Right cardiac atrium (tissue), 5 donors: ENCODE measurements at regions not wholly inside any gene's neighbourhood (a gene's known extent, or its start where the extent isn't known, plus 50 kb on each side); places are given as distances from the start of the nearest gene placed in this dataset.
"Not testable (repeated sequence)": the region's sequence is repeated elsewhere in the genome, so short reads cannot be mapped to it uniquely, and the experiment has no call there.

Experiments used
- ATAC-seq, 2 donors: fragments of 200-7000 bp; cut with Tn5 transposase; one replicate each; pipeline versions ENCODE4 v1.8.0 to v1.9.1; 2020; ENCODE audit warnings: moderate library complexity in 2 of 2, mild to moderate bottlenecking in 1 of 2
- DNase-seq, 3 donors: peaks; one replicate each; pipeline ENCODE4 v3.0.0-alpha.2; 2020
- H3K27ac ChIP-seq: one replicate; pipeline ENCODE4 v1.5.1; 2013; ENCODE audit warnings: mild to moderate bottlenecking, low read length, control low read depth, moderate library complexity
- H3K27me3 ChIP-seq: one replicate; pipeline ENCODE4 v1.6.1; 2013; ENCODE audit not compliant: control insufficient read depth, insufficient read depth
- H3K4me1 ChIP-seq: one replicate; pipeline ENCODE4 v1.6.1; 2013; ENCODE audit warnings: low read length; ENCODE audit not compliant: control insufficient read depth, insufficient read depth
- H3K4me3 ChIP-seq: one replicate; pipeline ENCODE4 v1.5.1; 2013; ENCODE audit warnings: low read length, control low read depth
- H3K9me3 ChIP-seq: one replicate; pipeline ENCODE4 v1.6.1; 2013; ENCODE audit warnings: low read length; ENCODE audit not compliant: control insufficient read depth
- WGBS: extraction: QIAGEN DNeasy Blood & Tissue Kit; methylation state at CpG from one replicate; pipeline ENCODE4 v1.1.7; 2013; 5-methylcytosine and 5-hydroxymethylcytosine counted together
- intact Hi-C, 4 donors: fragments of 100-400 bp; cut with DNase I; formaldehyde crosslinking; loops; one replicate each; pipeline versions ENCODE4 v1.11.0 to v1.14.0; 2022 to 2023
- donor health status: healthy with polysubstance abuse.
- donor health status: DM: no; HTN: yes; CAD: no.
- donor health status: DM: no; HTN: no; CAD: no.
- donor health status: DM: no; HTN: yes; CAD: no; lungs with severe emphysema.
- donor health status: DM: yes; HTN: yes; CAD: no.

DNA sequence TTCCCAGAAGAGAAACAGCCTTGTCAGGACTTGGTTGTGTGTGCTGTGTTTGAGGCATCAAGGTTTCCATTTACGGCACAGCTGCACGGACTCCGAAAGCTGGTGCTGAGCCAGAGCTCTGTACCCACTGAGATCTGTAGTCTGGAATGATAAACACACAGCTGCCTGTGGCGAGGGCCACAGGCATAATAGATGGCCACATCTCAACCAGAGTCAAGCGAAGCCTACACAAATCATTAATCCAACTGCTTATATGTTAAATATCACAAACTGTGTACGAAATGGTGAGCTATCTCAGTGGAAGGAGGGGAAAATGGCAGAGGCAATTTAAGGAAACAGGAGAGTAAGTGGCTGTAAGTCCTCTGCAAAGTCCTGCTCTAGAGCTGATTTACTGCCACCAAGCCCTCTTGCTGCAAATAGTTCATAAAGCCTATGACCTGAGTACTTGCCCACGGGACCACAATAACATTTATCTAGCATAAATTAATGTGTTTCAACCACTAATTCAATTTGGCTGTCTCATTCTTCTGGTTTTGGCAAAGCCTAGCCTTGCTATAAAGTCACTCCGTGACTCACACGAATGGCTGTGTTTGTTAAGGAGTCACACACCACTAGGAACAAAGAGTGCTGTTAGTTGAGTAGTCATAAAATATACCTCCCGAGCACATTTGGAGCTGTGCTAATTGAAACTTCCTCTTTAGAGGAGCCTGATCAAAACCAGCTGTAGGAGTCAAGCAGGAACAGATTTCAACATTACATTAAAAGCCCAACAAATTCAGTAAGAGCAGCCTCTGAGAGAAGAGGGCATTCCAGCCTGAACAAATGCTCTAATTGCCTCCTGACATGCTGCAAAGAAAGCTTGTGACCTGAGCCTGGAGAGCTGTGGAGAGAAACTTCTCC is 738.6 kb upstream of the ZNF608 start:
- 29% methylated on average over 10 of the region's 10 CpGs for WGBS
- no peaks in the 10 kb centered on the region for H3K27me3 ChIP-seq
- peak; percentile 96 for ATAC-seq
- intact Hi-C loops = no loop called here
- H3K4me1 ChIP-seq = peaks cover 2% of the 10 kb centered on the region
- H3K9me3 ChIP-seq = no peaks in the 10 kb centered on the region
- peak; percentile 67 to 84 (median 76) for DNase-seq
- H3K27ac ChIP-seq = peak overlapping the region; percentile 73
- H3K4me3 ChIP-seq = no peak overlapping the region

DNA sequence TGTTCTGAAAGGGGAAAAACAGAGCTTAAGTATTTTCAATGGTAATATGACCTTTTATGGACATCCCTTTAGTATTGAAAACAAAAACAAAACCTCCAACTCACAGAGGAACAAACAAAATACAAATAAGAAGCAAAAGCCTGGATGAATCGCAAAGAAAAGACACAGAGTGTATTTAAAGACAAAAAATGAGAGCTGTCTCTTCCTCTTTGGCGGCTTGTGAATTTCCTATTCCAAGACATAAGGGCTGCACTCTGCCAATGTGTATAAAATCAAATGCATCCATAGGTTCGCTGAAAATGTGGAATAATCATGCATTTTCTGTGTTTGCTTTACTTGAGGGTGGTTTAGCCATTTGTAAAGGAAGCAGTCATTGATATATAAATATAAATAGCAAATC is 739.3 kb upstream of the ZNF608 start:
- WGBS = 69% methylated on average over 3 of the region's 3 CpGs
- Histone ChIP-seq H3K27me3 (no peaks in the 10 kb centered on the region), H3K27ac (no peak overlapping the region), H3K9me3 (no peaks in the 10 kb centered on the region), H3K4me3 (no peak overlapping the region), H3K4me1 (peaks cover 2% of the 10 kb centered on the region)
- intact Hi-C loops = no loop called here
- DNase-seq (no peak), ATAC-seq (no peak)

DNA sequence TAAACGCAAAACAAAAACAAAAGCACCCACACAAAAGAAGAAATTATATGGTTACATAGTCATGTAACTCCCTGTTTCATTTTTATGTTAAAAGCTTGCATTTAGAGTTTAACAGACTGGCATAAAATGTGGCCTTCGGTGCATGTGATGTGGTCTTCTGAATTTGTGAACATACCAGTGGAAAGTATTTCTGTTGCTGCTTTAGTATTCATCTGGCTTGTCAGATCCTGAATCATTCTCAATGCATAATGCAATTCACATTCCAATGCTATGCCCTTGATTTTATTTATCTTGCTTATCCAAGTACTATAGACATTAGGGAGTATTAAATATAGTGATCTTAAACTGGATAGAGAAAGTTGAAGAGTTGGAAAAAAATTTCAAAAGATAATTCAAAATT is 740.2 kb upstream of the ZNF608 start:
- ATAC-seq (no peak), DNase-seq (no peak)
- Histone ChIP-seq H3K4me1 (peaks cover 2% of the 10 kb centered on the region), H3K9me3 (no peaks in the 10 kb centered on the region), H3K27me3 (no peaks in the 10 kb centered on the region), H3K27ac (no peak overlapping the region), H3K4me3 (no peak overlapping the region)
- intact Hi-C loops = no loop called here
- 96% methylated on average over 2 of the region's 2 CpGs for whole genome bisulfite sequencing

- Histone ChIP-seq H3K27ac (no peak overlapping the region), H3K9me3 (no peaks in the 10 kb centered on the region), H3K4me1 (peaks cover 4% of the 10 kb centered on the region), H3K27me3 (no peaks in the 10 kb centered on the region), H3K4me3 (no peak overlapping the region)
- ATAC-seq (no peak), DNase-seq (no peak)
- intact Hi-C loops = no loop called here
- 74% methylated on average over 3 of the region's 3 CpGs for WGBS
Observed at GRCh38 chr5:125487231-125487630, 740.8 kb upstream of the ZNF608 start.

- H3K27me3 ChIP-seq, H3K4me3 ChIP-seq, DNase-seq, ATAC-seq, H3K4me1 ChIP-seq, H3K9me3 ChIP-seq, H3K27ac ChIP-seq, intact Hi-C loops: not testable (repeated sequence)
- WGBS = 88% methylated on average over 4 of the region's 4 CpGs
Observed at GRCh38 chr5:125487652-125488051, 741.2 kb upstream of the ZNF608 start.

DNA sequence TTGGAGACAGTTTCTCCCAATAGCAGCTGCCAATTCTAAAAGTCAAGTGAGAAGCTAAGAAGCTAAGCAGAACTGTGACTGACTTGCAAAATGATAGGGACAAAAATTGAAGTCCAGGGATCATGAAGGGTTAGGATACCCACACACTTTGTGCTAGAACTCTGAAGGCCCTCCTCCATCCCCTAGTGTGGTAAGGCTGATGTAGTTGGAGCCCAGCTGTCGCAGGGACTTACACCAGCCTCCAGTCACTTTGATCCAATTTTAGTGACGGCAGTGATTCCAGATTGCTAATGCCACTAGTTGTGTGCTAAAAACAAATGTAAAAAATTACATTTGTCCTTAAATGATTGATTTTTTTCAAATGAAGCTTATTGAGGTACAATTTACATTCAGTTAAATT is 742.7 kb upstream of the ZNF608 start:
- Histone ChIP-seq H3K27ac (no peak overlapping the region), H3K4me3 (no peak overlapping the region), H3K9me3 (no peaks in the 10 kb centered on the region), H3K27me3 (no peaks in the 10 kb centered on the region), H3K4me1 (peaks cover 2% of the 10 kb centered on the region)
- DNase-seq (no peak), ATAC-seq (no peak)
- 73% methylated on average over 2 of the region's 2 CpGs for WGBS
- intact Hi-C loops = no loop called here

DNA sequence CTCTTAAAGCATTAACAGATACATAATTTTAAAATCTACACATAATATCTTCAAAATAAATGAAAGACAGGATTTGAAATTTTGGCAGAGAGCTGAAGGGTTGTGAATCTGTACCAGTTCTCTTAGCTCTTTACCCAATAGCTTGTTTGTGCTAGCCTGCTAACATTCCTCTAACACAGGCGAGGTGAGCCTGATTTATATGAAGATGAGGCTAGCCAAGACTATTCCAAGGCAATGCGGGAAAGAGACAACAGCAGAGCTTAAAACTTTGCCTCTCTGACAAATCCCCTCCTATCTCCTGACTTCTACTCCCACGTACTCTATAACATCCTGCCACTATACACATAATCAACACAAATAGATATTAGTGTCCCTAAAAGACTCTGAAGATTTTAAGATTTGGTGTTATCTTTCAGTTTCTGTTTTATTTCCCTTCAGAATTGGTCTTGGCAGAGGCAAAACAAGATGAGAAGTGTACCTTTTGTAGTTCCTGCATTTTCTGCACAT is 745.6 kb upstream of the ZNF608 start:
- ATAC-seq (no peak), DNase-seq (no peak)
- H3K27me3 ChIP-seq = no peaks in the 10 kb centered on the region
- intact Hi-C loops = no loop called here
- H3K9me3 ChIP-seq = no peaks in the 10 kb centered on the region
- no peak overlapping the region for H3K27ac ChIP-seq
- peaks cover 2% of the 10 kb centered on the region for H3K4me1 ChIP-seq
- H3K4me3 ChIP-seq = no peak overlapping the region
- WGBS = 60% methylated on average over 3 of the region's 3 CpGs

DNA sequence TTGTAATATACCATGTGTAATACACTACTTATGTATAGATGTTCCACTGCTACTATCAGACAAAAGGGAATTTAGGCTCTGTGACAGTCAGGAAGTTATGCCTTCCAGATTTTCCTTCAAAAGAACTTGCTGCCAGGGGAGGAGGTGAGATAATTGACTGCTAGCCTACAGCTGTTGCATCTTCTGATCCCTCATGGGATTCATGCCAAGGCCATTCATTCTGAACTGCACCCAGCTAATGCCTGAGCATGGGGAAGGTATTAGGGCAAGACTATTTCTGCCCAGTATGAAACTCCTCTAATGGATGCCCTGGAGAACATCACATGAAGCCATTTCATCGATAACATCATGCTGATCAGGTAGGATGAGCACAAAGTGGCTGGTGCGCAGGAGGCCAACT is 746.5 kb upstream of the ZNF608 start:
- no peak overlapping the region for H3K4me3 ChIP-seq
- 95% methylated on average over 2 of the region's 2 CpGs for WGBS
- H3K9me3 ChIP-seq = no peaks in the 10 kb centered on the region
- peaks cover 2% of the 10 kb centered on the region for H3K4me1 ChIP-seq
- no peak overlapping the region for H3K27ac ChIP-seq
- DNase-seq (no peak), ATAC-seq (no peak)
- intact Hi-C loops = no loop called here
- H3K27me3 ChIP-seq = no peaks in the 10 kb centered on the region

- DNase-seq (no peak), ATAC-seq (no peak)
- no peak overlapping the region for H3K4me3 ChIP-seq
- intact Hi-C loops = no loop called here
- H3K27me3 ChIP-seq = no peaks in the 10 kb centered on the region
- H3K4me1 ChIP-seq = peaks cover 2% of the 10 kb centered on the region
- no peaks in the 10 kb centered on the region for H3K9me3 ChIP-seq
- H3K27ac ChIP-seq = no peak overlapping the region
Observed at GRCh38 chr5:125496393-125496792, 750.0 kb upstream of the ZNF608 start.

DNA sequence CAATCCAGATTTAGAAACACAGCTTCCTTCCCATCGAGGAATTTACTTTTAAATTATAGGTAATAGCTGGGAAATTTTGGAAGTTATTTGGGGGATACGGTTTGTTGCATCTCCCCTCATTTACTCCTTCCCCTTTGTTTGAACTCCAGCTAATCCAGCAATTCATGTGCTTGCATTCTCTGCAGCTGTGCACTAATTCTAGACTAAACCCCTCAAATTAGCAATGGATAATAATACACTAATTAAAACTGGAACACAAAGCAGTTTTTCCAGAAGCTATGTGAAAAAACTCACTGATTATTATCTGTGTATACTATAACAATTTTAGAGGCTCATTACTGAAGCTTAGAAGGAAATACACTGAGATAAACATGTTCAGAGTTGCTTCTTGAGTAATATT is 751.2 kb upstream of the ZNF608 start:
- H3K9me3 ChIP-seq = no peaks in the 10 kb centered on the region
- intact Hi-C loops = no loop called here
- H3K4me3 ChIP-seq = no peak overlapping the region
- no peaks in the 10 kb centered on the region for H3K27me3 ChIP-seq
- no peak overlapping the region for H3K27ac ChIP-seq
- no peak for ATAC-seq
- H3K4me1 ChIP-seq = no peaks in the 10 kb centered on the region
- WGBS = 77% methylated on average over 2 of the region's 2 CpGs
- no peak for DNase-seq

GRCh38 chr5:125499636-125500332 is 753.3 kb upstream of the ZNF608 start:
- H3K27me3 ChIP-seq = no peaks in the 10 kb centered on the region
- 57% methylated on average over 2 of the region's 2 CpGs for WGBS
- intact Hi-C loops = no loop called here
- H3K27ac ChIP-seq = no peak overlapping the region
- no peaks in the 10 kb centered on the region for H3K4me1 ChIP-seq
- ATAC-seq = no peak
- H3K9me3 ChIP-seq = no peaks in the 10 kb centered on the region
- no peak overlapping the region for H3K4me3 ChIP-seq
- no peak for DNase-seq
